Left lung (tissue), 4 donors: ENCODE measurements at regions not wholly inside any gene's neighbourhood (a gene's known extent, or its start where the extent isn't known, plus 50 kb on each side); places are given as distances from the start of the nearest gene placed in this dataset.

Source experiments
- ATAC-seq: fragments of 200-7000 bp; cut with Tn5 transposase; one replicate; pipeline ENCODE4 v1.9.1; 2020; ENCODE audit warnings: moderate library complexity
- DNase-seq, 4 donors: peaks; one replicate each; pipeline ENCODE4 v3.0.0-alpha.2; 2013 to 2020
- H3K27ac ChIP-seq, 2 donors: fragments of 200-600 bp; sonication (generic) in 1 of 2; one replicate each; pipeline versions ENCODE4 v1.5.0 to v1.8.0; 2020 to 2021
- H3K27me3 ChIP-seq, 2 donors: fragments of 200-600 bp; sonication (generic) in 1 of 2; one replicate each; pipeline versions ENCODE4 v1.5.0 to v1.8.0; 2020 to 2021
- H3K36me3 ChIP-seq, 2 donors: fragments of 200-600 bp; sonication (generic) in 1 of 2; one replicate each; pipeline versions ENCODE4 v1.5.0 to v1.8.0; 2020 to 2021
- H3K4me1 ChIP-seq, 2 donors: fragments of 200-600 bp; one replicate each; pipeline ENCODE4 v1.8.0; 2021
- H3K4me3 ChIP-seq, 2 donors: fragments of 200-600 bp; sonication (generic) in 1 of 2; one replicate each; pipeline versions ENCODE4 v1.5.0 to v1.8.0; 2020 to 2021; ENCODE audit warnings: mild to moderate bottlenecking in 1 of 2
- H3K9me3 ChIP-seq, 2 donors: fragments of 200-600 bp; sonication (generic) in 1 of 2; one replicate each; pipeline versions ENCODE4 v1.5.0 to v1.8.0; 2020 to 2021
- intact Hi-C, 2 donors: fragments of 100-400 bp; cut with DNase I; formaldehyde crosslinking; loops; one replicate each; pipeline versions ENCODE4 v1.11.2 to v1.14.2; 2022
- TF ChIP-seq, protein P1 (sequence below), 2 donors: fragments of 200-600 bp; sonication (generic) in 1 of 2; IDR thresholded peaks; one replicate each; pipeline versions ENCODE4 v1.5.0 to v1.8.0; 2021; ENCODE audit warnings: antibody characterized with exemption in 2 of 2
- donor health status: DM: no; HTN: yes; CAD: no.
- donor health status: DM: no; HTN: no; CAD: no.

GRCh38 chr5:114839360-114839759 is 330.3 kb downstream of the TRIM36 start:
- TF ChIP-seq, protein P1, sequence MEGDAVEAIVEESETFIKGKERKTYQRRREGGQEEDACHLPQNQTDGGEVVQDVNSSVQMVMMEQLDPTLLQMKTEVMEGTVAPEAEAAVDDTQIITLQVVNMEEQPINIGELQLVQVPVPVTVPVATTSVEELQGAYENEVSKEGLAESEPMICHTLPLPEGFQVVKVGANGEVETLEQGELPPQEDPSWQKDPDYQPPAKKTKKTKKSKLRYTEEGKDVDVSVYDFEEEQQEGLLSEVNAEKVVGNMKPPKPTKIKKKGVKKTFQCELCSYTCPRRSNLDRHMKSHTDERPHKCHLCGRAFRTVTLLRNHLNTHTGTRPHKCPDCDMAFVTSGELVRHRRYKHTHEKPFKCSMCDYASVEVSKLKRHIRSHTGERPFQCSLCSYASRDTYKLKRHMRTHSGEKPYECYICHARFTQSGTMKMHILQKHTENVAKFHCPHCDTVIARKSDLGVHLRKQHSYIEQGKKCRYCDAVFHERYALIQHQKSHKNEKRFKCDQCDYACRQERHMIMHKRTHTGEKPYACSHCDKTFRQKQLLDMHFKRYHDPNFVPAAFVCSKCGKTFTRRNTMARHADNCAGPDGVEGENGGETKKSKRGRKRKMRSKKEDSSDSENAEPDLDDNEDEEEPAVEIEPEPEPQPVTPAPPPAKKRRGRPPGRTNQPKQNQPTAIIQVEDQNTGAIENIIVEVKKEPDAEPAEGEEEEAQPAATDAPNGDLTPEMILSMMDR (IDR thresholded peaks at IDR 0.05): no peak
- Histone ChIP-seq H3K4me3 (no peak overlapping the region), H3K4me1 (no peaks in the 10 kb centered on the region), H3K27ac (no peak overlapping the region), H3K27me3 (no peaks in the 10 kb centered on the region), H3K9me3 (peaks cover 0 to 12% of the 10 kb centered on the region in 2 donors), H3K36me3 (no peaks in the 10 kb centered on the region)
- DNase-seq (peak in 1 of 4 donors; percentile 5), ATAC-seq (no peak)
- intact Hi-C loops: no loop called here

- Histone ChIP-seq H3K36me3 (no peaks in the 10 kb centered on the region), H3K9me3 (peaks cover 0 to 7% of the 10 kb centered on the region in 2 donors), H3K27me3 (no peaks in the 10 kb centered on the region), H3K27ac (no peak overlapping the region), H3K4me3 (no peak overlapping the region), H3K4me1 (no peaks in the 10 kb centered on the region)
- no peak for DNase-seq
- TF ChIP-seq, protein P1 (IDR thresholded peaks at IDR 0.05): no peak
- intact Hi-C loops: no loop called here
- ATAC-seq: no peak
Observed at GRCh38 chr5:114838937-114839336, 330.8 kb downstream of the TRIM36 start.

DNA sequence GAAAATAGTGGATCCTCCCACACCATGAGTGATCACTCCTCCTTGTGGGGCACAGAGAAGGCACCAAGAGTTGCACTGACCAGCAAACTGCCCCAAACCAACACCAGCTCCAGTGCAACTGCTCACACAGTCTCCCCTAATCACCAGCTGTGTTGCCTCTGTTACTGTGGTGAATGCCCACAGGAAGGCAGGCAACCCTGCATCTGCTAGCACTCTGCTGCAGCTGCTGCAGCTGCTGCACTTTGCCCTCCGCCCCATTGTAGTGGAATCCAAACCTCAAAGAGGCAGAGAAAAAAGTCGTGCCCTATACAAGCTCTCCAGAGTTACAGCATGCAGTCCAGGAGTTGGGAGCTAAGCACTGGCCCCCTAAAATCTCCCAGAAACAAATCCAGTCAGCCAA is 339.6 kb downstream of the TRIM36 start:
- H3K4me3 ChIP-seq: no peak overlapping the region
- intact Hi-C loops: no loop called here
- no peak for ATAC-seq
- DNase-seq: peak in 1 of 4 donors; percentile 9
- H3K36me3 ChIP-seq: no peaks in the 10 kb centered on the region
- H3K27me3 ChIP-seq: no peaks in the 10 kb centered on the region
- H3K4me1 ChIP-seq: no peaks in the 10 kb centered on the region
- no peak overlapping the region for H3K27ac ChIP-seq
- TF ChIP-seq, protein P1 (IDR thresholded peaks at IDR 0.05): no peak
- H3K9me3 ChIP-seq: peaks cover 0 to 28% of the 10 kb centered on the region in 2 donors

- H3K36me3 ChIP-seq: no peaks in the 10 kb centered on the region
- H3K4me3 ChIP-seq: no peak overlapping the region
- intact Hi-C loops: no loop called here
- no peaks in the 10 kb centered on the region for H3K27me3 ChIP-seq
- TF ChIP-seq, protein P1 (IDR thresholded peaks at IDR 0.05): no peak
- DNase-seq (no peak), ATAC-seq (no peak)
- H3K27ac ChIP-seq: no peak overlapping the region
- peaks cover 0 to 39% of the 10 kb centered on the region in 2 donors for H3K9me3 ChIP-seq
- H3K4me1 ChIP-seq: no peaks in the 10 kb centered on the region
Observed at GRCh38 chr5:114822863-114823262, 346.8 kb downstream of the TRIM36 start.

GRCh38 chr5:114822436-114822835 is 347.3 kb downstream of the TRIM36 start:
- intact Hi-C loops: no loop called here
- TF ChIP-seq, protein P1 (IDR thresholded peaks at IDR 0.05): no peak
- H3K4me1 ChIP-seq: no peaks in the 10 kb centered on the region
- H3K9me3 ChIP-seq: peaks cover 0 to 35% of the 10 kb centered on the region in 2 donors
- ATAC-seq (no peak), DNase-seq (no peak)
- no peaks in the 10 kb centered on the region for H3K36me3 ChIP-seq
- H3K27ac ChIP-seq: no peak overlapping the region
- H3K4me3 ChIP-seq: no peak overlapping the region
- no peaks in the 10 kb centered on the region for H3K27me3 ChIP-seq
